Vagina (tissue), 2 donors: ENCODE measurements at regions not wholly inside any gene's neighbourhood (a gene's known extent, or its start where the extent isn't known, plus 50 kb on each side); places are given as distances from the start of the nearest gene placed in this dataset.

ENCODE experiments used
- POLR2A ChIP-seq, 2 donors: fragments of 450-650 bp; IDR thresholded peaks; one replicate each; pipeline ENCODE4 v1.6.1; 2017; ENCODE audit warnings: antibody characterized with exemption in 2 of 2, mild to moderate bottlenecking in 2 of 2, moderate library complexity in 2 of 2
- POLR2AphosphoS5 ChIP-seq, 2 donors: sonication (generic); formaldehyde crosslinking; IDR thresholded peaks; one replicate each; pipeline ENCODE4 v1.9.0; 2017; ENCODE audit warnings: antibody characterized with exemption in 2 of 2, mild to moderate bottlenecking in 2 of 2, low read depth in 1 of 2; ENCODE audit not compliant: insufficient read depth in 1 of 2
- TF ChIP-seq, protein P1 (sequence below), 3 experiments: fragments of 450-650 bp in 2 of 3; fragments of 200-600 bp in 1 of 3; sonication (generic) in 1 of 3; IDR thresholded peaks; one replicate each; pipeline ENCODE4 v1.5.1; 2017 to 2019; ENCODE audit warnings: antibody characterized with exemption in 3 of 3, mild to moderate bottlenecking in 2 of 3, moderate library complexity in 2 of 3

- TF ChIP-seq, protein P1, sequence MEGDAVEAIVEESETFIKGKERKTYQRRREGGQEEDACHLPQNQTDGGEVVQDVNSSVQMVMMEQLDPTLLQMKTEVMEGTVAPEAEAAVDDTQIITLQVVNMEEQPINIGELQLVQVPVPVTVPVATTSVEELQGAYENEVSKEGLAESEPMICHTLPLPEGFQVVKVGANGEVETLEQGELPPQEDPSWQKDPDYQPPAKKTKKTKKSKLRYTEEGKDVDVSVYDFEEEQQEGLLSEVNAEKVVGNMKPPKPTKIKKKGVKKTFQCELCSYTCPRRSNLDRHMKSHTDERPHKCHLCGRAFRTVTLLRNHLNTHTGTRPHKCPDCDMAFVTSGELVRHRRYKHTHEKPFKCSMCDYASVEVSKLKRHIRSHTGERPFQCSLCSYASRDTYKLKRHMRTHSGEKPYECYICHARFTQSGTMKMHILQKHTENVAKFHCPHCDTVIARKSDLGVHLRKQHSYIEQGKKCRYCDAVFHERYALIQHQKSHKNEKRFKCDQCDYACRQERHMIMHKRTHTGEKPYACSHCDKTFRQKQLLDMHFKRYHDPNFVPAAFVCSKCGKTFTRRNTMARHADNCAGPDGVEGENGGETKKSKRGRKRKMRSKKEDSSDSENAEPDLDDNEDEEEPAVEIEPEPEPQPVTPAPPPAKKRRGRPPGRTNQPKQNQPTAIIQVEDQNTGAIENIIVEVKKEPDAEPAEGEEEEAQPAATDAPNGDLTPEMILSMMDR (IDR thresholded peaks at IDR 0.05) = no peak
- TF ChIP-seq POLR2AphosphoS5 (IDR thresholded peaks at IDR 0.05; ENCODE audit: insufficient read depth in 1 of 2, low read depth in 1 of 2) (no peak), POLR2A (IDR thresholded peaks at IDR 0.05) (no peak)
Observed at GRCh38 chr1:116826818-116827606, 72.8 kb downstream of the CD2 start.
